Uterus (tissue), 2 donors: ENCODE measurements at regions not wholly inside any gene's neighbourhood (a gene's known extent, or its start where the extent isn't known, plus 50 kb on each side); places are given as distances from the start of the nearest gene placed in this dataset.

Experiments used
- CTCF ChIP-seq, 4 experiments: fragments of 200-600 bp in 2 of 4; fragments of 450-650 bp in 2 of 4; sonication (generic) in 2 of 4; IDR thresholded peaks; one replicate each; pipeline ENCODE4 v1.5.1; 2016 to 2019; ENCODE audit warnings: antibody characterized with exemption in 4 of 4, mild to moderate bottlenecking in 2 of 4, moderate library complexity in 1 of 4
- POLR2A ChIP-seq, 2 donors: fragments of 450-650 bp; IDR thresholded peaks; one replicate each; pipeline ENCODE4 v1.6.1; 2016; ENCODE audit warnings: antibody characterized with exemption in 2 of 2, mild to moderate bottlenecking in 1 of 2, moderate library complexity in 1 of 2

GRCh38 chrX:104329731-104330130 lies 75.0 kb upstream of the ESX1 start:
- TF ChIP-seq CTCF (IDR thresholded peaks at IDR 0.05) (no peak), POLR2A (IDR thresholded peaks at IDR 0.05) (no peak)
